ENCODE measurements at regions not wholly inside any gene's neighbourhood (a gene's known extent, or its start where the extent isn't known, plus 50 kb on each side); places are given as distances from the start of the nearest gene placed in this dataset.
"Not testable (repeated sequence)": the region's sequence is repeated elsewhere in the genome, so short reads cannot be mapped to it uniquely, and the experiment has no call there.

- TF ChIP-seq CTCF (IDR thresholded peaks at IDR 0.05): no peak
- DNase-seq (ENCODE audit: low spot score): no peak
- no peak for ATAC-seq (ENCODE audit: insufficient number of reproducible peaks, low FRiP score, low read depth)
- H3K4me3 ChIP-seq: no peak overlapping the region
- H3K9me3 ChIP-seq: no peaks in the 10 kb centered on the region
- H3K36me3 ChIP-seq: no peaks in the 10 kb centered on the region
- no peaks in the 10 kb centered on the region for H3K27me3 ChIP-seq (replicated peaks; ENCODE audit: insufficient read depth)
- no peak overlapping the region for H3K27ac ChIP-seq
- H3K4me1 ChIP-seq (ENCODE audit: control insufficient read depth in 1 of 2, low read depth in 2 of 2): peaks cover 0 to 13% of the 10 kb centered on the region in 2 donors
These were observed 157.5 kb downstream of the XPNPEP1 start for GRCh38 chr10:109765838-109766237.

- no peak for DNase-seq (ENCODE audit: low spot score)
- no peak for TF ChIP-seq CTCF (IDR thresholded peaks at IDR 0.05)
- H3K9me3 ChIP-seq: no peaks in the 10 kb centered on the region
- no peaks in the 10 kb centered on the region for H3K4me1 ChIP-seq (ENCODE audit: control insufficient read depth in 1 of 2, low read depth in 2 of 2)
- no peak for ATAC-seq (ENCODE audit: insufficient number of reproducible peaks, low FRiP score, low read depth)
- no peak overlapping the region for H3K4me3 ChIP-seq
- H3K36me3 ChIP-seq: no peaks in the 10 kb centered on the region
- H3K27me3 ChIP-seq (replicated peaks; ENCODE audit: insufficient read depth): no peaks in the 10 kb centered on the region
- H3K27ac ChIP-seq: no peak overlapping the region
These were observed 160.8 kb downstream of the XPNPEP1 start for GRCh38 chr10:109762555-109762954.

- not testable (repeated sequence) for H3K36me3 ChIP-seq; H3K4me3 ChIP-seq; H3K4me1 ChIP-seq (ENCODE audit: control insufficient read depth in 1 of 2, low read depth in 2 of 2); ATAC-seq (ENCODE audit: insufficient number of reproducible peaks, low FRiP score, low read depth); H3K27ac ChIP-seq; H3K27me3 ChIP-seq (replicated peaks; ENCODE audit: insufficient read depth); DNase-seq (ENCODE audit: low spot score); H3K9me3 ChIP-seq
These were observed 165.6 kb downstream of the XPNPEP1 start for GRCh38 chr10:109757670-109758069.

- Histone ChIP-seq H3K27ac (no peak overlapping the region), H3K4me1 (ENCODE audit: control insufficient read depth in 1 of 2, low read depth in 2 of 2) (no peaks in the 10 kb centered on the region), H3K4me3 (no peak overlapping the region), H3K36me3 (no peaks in the 10 kb centered on the region), H3K27me3 (replicated peaks; ENCODE audit: insufficient read depth) (no peaks in the 10 kb centered on the region), H3K9me3 (no peaks in the 10 kb centered on the region)
- DNase-seq (ENCODE audit: low spot score) (no peak), ATAC-seq (ENCODE audit: insufficient number of reproducible peaks, low FRiP score, low read depth) (no peak)
- no peak for TF ChIP-seq CTCF (IDR thresholded peaks at IDR 0.05)
These were observed 176.4 kb downstream of the XPNPEP1 start for GRCh38 chr10:109746861-109747260.

- H3K4me3 ChIP-seq: no peak overlapping the region
- no peaks in the 10 kb centered on the region for H3K27me3 ChIP-seq (replicated peaks; ENCODE audit: insufficient read depth)
- no peaks in the 10 kb centered on the region for H3K4me1 ChIP-seq (ENCODE audit: control insufficient read depth in 1 of 2, low read depth in 2 of 2)
- ATAC-seq (ENCODE audit: insufficient number of reproducible peaks, low FRiP score, low read depth): no peak
- no peaks in the 10 kb centered on the region for H3K36me3 ChIP-seq
- DNase-seq (ENCODE audit: low spot score): no peak
- no peak overlapping the region for H3K27ac ChIP-seq
- no peak for TF ChIP-seq CTCF (IDR thresholded peaks at IDR 0.05)
- H3K9me3 ChIP-seq: no peaks in the 10 kb centered on the region
These were observed 179.3 kb downstream of the XPNPEP1 start for GRCh38 chr10:109744020-109744419.

- TF ChIP-seq CTCF (IDR thresholded peaks at IDR 0.05): no peak
- Histone ChIP-seq H3K4me1 (ENCODE audit: control insufficient read depth in 1 of 2, low read depth in 2 of 2) (no peaks in the 10 kb centered on the region), H3K9me3 (no peaks in the 10 kb centered on the region), H3K27me3 (replicated peaks; ENCODE audit: insufficient read depth) (no peaks in the 10 kb centered on the region), H3K27ac (no peak overlapping the region), H3K4me3 (no peak overlapping the region), H3K36me3 (no peaks in the 10 kb centered on the region)
- DNase-seq (ENCODE audit: low spot score): no peak
- ATAC-seq (ENCODE audit: insufficient number of reproducible peaks, low FRiP score, low read depth): no peak
These were observed 179.7 kb downstream of the XPNPEP1 start for GRCh38 chr10:109743574-109743973.
